Endothelial cell of umbilical vein (primary cell): ENCODE measurements at regions not wholly inside any gene's neighbourhood (a gene's known extent, or its start where the extent isn't known, plus 50 kb on each side); places are given as distances from the start of the nearest gene placed in this dataset.

Source experiments
- BruUV-seq: library from RNA; stranded (reverse); fragments of 400-500 nt; replicated peaks from 2 replicates; lab custom pipeline; 2021; lab: Mats Ljungman, UMichigan
- CTCF ChIA-PET: fragments of 300-600, 350-600 bp; sonication (Branson Sonifier 250); formaldehyde crosslinking; loops from one replicate; lab custom pipeline; 2021; ENCODE audit warnings: antibody characterized with exemption, inconsistent platforms; lab: Charles Lee
- POLR2A ChIA-PET: fragments of 300-600, 350-600 bp; sonication (Branson Sonifier 250); formaldehyde crosslinking; loops from one replicate; lab custom pipeline; 2021; ENCODE audit warnings: antibody characterized with exemption, inconsistent platforms; lab: Charles Lee
- DNase-seq: peaks from one replicate; pipeline ENCODE4 v3.0.0-alpha.2; 2011; ENCODE audit warnings: low read depth, low spot score
- FAIRE-seq: peaks from 2 replicates; lab custom pipeline; 2011; peaks lifted over from hg19 to GRCh38; lab: Jason Lieb, UNC
- H2AFZ ChIP-seq: 2 replicates; pipeline ENCODE4 v1.6.0; 2012; ENCODE audit warnings: low read depth, low read length, control low read depth, inconsistent platforms
- H3K27ac ChIP-seq: 2 replicates; pipeline ENCODE4 v1.5.1; 2011; ENCODE audit warnings: low read depth, mild to moderate bottlenecking, control low read depth, low read length, moderate library complexity; ENCODE audit not compliant: insufficient read depth
- H3K27me3 ChIP-seq, 2 experiments: 2 replicates each; pipeline versions ENCODE4 v1.6.0 to v1.6.1; 2011; ENCODE audit warnings: low read length in 2 of 2, mixed read lengths in 1 of 2; ENCODE audit not compliant: control insufficient read depth in 2 of 2, insufficient read depth in 2 of 2
- H3K36me3 ChIP-seq, 2 experiments: 2 replicates in 1 of 2; 3 replicates in 1 of 2; pipeline ENCODE4 v1.5.1; 2011; ENCODE audit warnings: low read length in 2 of 2, mild to moderate bottlenecking in 1 of 2, moderate library complexity in 1 of 2; ENCODE audit not compliant: control insufficient read depth in 2 of 2, insufficient read depth in 2 of 2; ENCODE audit errors: extremely low read depth in 1 of 2
- H3K4me1 ChIP-seq: 3 replicates; pipeline ENCODE4 v1.5.1; 2011; ENCODE audit warnings: mild to moderate bottlenecking, low read length; ENCODE audit not compliant: control insufficient read depth, insufficient read depth; ENCODE audit errors: extremely low read depth
- H3K4me2 ChIP-seq: 2 replicates; pipeline ENCODE4 v1.6.1; 2011; ENCODE audit warnings: low read length, control low read depth, mixed read lengths; ENCODE audit not compliant: insufficient read depth
- H3K4me3 ChIP-seq, 3 experiments: fragments of 200-600 bp in 1 of 3; sonication (generic), shearing (Covaris generic) in 1 of 3; replicated peaks in 1 of 3; 2 replicates each; pipeline ENCODE4 v1.5.1; 2011 to 2016; ENCODE audit warnings: control low read depth in 3 of 3, low read length in 3 of 3, mild to moderate bottlenecking in 2 of 3, inconsistent platforms in 1 of 3, low read depth in 1 of 3, moderate library complexity in 1 of 3; ENCODE audit not compliant: insufficient read depth in 1 of 3
- H3K79me2 ChIP-seq: 2 replicates; pipeline ENCODE4 v1.6.0; 2012; ENCODE audit warnings: low read length, inconsistent platforms; ENCODE audit not compliant: control insufficient read depth, insufficient read depth
- H3K9ac ChIP-seq: replicated peaks from 2 replicates; pipeline ENCODE3; 2011; ENCODE audit warnings: low read length, control low read depth; ENCODE audit not compliant: insufficient read depth; ENCODE audit errors: extremely low read depth
- H3K9me1 ChIP-seq: replicated peaks from 3 replicates; pipeline ENCODE4 v1.6.0; 2011; ENCODE audit warnings: mild to moderate bottlenecking, low read length; ENCODE audit not compliant: control insufficient read depth, insufficient read depth; ENCODE audit errors: extremely low read depth
- H3K9me3 ChIP-seq: replicated peaks from 2 replicates; pipeline ENCODE4 v1.5.1; 2012; ENCODE audit warnings: low read length, inconsistent platforms; ENCODE audit not compliant: control insufficient read depth, insufficient read depth
- H4K20me1 ChIP-seq: replicated peaks from 2 replicates; pipeline ENCODE3; 2011; ENCODE audit warnings: mild to moderate bottlenecking, low read length; ENCODE audit not compliant: control insufficient read depth, insufficient read depth; ENCODE audit errors: extremely low read depth
- EZH2 ChIP-seq: IDR thresholded peaks from 2 replicates; pipeline ENCODE4 v1.6.1; 2012; ENCODE audit warnings: borderline replicate concordance, low read depth, mild to moderate bottlenecking, moderate library complexity, low read length, inconsistent platforms; ENCODE audit not compliant: severe bottlenecking
- POLR2AphosphoS5 ChIP-seq: IDR thresholded peaks from 2 replicates; pipeline ENCODE4 v1.6.1; 2012; ENCODE audit warnings: low read depth, mild to moderate bottlenecking, control low read depth, low read length, moderate library complexity; ENCODE audit not compliant: insufficient read depth
- dilution Hi-C: fragments of 300-500 bp; cut with MboI; formaldehyde crosslinking; loops from one replicate; pipeline ENCODE4 v1.15.0; 2019; ENCODE audit warnings: low sequenced_read_pairs; ENCODE audit not compliant: extremely low pct_ligation_motif_present
- intact Hi-C: fragments of 100-400 bp; cut with micrococcal nuclease; formaldehyde crosslinking; loops from one replicate; pipeline ENCODE4 v1.10.0; 2022
- TF ChIP-seq, protein P1 (sequence below), 2 donors: IDR thresholded peaks; 1 replicate in 1 of 2; 2 replicates in 1 of 2; pipeline ENCODE4 v1.5.1; 2011; ENCODE audit warnings: low read length in 2 of 2, mild to moderate bottlenecking in 2 of 2, moderate library complexity in 2 of 2, control low read depth in 1 of 2, inconsistent platforms in 1 of 2, low read depth in 1 of 2; ENCODE audit not compliant: insufficient read depth in 1 of 2; ENCODE audit errors: extremely low read depth in 1 of 2
- TF ChIP-seq, protein P2 (sequence below): IDR thresholded peaks from 2 replicates; pipeline ENCODE4 v1.6.1; 2011; ENCODE audit not compliant: insufficient read depth, insufficient read length

DNA sequence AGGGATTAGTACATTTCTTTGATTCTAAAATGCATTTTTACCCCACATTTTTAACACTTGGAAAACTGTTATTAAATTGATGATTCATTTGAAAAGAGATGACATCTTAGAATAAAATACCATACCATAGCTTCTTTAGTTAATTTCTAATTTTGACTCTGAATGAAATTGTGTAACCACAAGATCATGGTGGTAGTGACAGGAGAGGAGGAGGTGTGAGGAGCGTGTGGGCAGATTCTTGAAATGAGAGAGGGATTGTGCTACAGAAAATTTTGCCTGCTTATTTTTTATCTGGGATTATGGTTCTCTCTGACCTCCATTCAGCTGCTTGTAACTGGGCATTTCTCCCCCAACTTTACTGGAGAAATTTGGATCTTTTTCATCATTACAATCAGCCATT, 173.3 kb upstream of the CLINT1 start:
- no peaks in the 10 kb centered on the region for H3K79me2 ChIP-seq
- no peak for DNase-seq
- no peak overlapping the region for H3K27ac ChIP-seq
- H3K9me3 ChIP-seq, result peaks cover 2% of the 10 kb centered on the region
- no peaks in the 10 kb centered on the region for H3K36me3 ChIP-seq
- no peak overlapping the region for H3K9ac ChIP-seq
- H3K27me3 ChIP-seq, result no peaks in the 10 kb centered on the region
- H3K9me1 ChIP-seq, result no peaks in the 10 kb centered on the region
- H3K4me1 ChIP-seq, result no peaks in the 10 kb centered on the region
- no peak overlapping the region for H3K4me2 ChIP-seq
- POLR2A ChIA-PET, result no interaction called here
- H4K20me1 ChIP-seq, result no peaks in the 10 kb centered on the region
- TF ChIP-seq, protein P1, sequence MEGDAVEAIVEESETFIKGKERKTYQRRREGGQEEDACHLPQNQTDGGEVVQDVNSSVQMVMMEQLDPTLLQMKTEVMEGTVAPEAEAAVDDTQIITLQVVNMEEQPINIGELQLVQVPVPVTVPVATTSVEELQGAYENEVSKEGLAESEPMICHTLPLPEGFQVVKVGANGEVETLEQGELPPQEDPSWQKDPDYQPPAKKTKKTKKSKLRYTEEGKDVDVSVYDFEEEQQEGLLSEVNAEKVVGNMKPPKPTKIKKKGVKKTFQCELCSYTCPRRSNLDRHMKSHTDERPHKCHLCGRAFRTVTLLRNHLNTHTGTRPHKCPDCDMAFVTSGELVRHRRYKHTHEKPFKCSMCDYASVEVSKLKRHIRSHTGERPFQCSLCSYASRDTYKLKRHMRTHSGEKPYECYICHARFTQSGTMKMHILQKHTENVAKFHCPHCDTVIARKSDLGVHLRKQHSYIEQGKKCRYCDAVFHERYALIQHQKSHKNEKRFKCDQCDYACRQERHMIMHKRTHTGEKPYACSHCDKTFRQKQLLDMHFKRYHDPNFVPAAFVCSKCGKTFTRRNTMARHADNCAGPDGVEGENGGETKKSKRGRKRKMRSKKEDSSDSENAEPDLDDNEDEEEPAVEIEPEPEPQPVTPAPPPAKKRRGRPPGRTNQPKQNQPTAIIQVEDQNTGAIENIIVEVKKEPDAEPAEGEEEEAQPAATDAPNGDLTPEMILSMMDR (IDR thresholded peaks at IDR 0.05; ENCODE audit: extremely low read depth in 1 of 2, insufficient read depth in 1 of 2, low read depth in 1 of 2, low read length in 2 of 2), result no peak
- no peak for TF ChIP-seq POLR2AphosphoS5
- no peak for TF ChIP-seq EZH2
- TF ChIP-seq, protein P2, sequence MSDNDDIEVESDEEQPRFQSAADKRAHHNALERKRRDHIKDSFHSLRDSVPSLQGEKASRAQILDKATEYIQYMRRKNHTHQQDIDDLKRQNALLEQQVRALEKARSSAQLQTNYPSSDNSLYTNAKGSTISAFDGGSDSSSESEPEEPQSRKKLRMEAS, result no peak
- no peak overlapping the region for H3K4me3 ChIP-seq
- no peak overlapping the region for H2AFZ ChIP-seq
- dilution Hi-C loops, result no loop called here
- intact Hi-C loops, result no loop called here
- CTCF ChIA-PET, result no interaction called here
- BruUV-seq, result no TSS peak
- FAIRE-seq, result no peak
